Erythroblast (primary cell): ENCODE measurements at regions not wholly inside any gene's neighbourhood (a gene's known extent, or its start where the extent isn't known, plus 50 kb on each side); places are given as distances from the start of the nearest gene placed in this dataset.

Experiments used
- GATA1 ChIP-seq: IDR thresholded peaks from 2 replicates; pipeline ENCODE4 v1.6.1; 2011; ENCODE audit warnings: low read depth, mild to moderate bottlenecking, control low read depth, low read length, moderate library complexity
- POLR2A ChIP-seq: IDR thresholded peaks from 2 replicates; pipeline ENCODE4 v1.6.1; 2011; ENCODE audit warnings: mild to moderate bottlenecking, low read length

DNA sequence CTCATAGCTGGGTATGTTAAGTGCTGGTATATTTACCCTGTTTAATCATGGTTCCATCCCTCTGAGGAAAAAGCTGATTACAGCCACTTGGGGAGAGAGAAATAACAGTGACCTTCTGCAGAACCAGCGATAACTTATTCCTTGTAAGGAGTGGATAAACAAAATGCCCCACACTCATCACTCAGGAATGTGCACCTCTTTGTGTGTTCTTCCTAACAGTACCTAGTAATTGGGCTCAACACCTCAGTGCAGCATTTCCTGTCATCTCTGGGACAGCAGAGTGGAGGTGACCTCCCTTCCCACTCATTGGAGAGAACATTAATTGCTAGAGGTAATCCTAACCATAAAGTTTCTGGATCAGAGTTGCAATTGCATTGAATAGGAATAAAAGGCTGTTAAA, 112.5 kb upstream of the F3 start:
- no peak for TF ChIP-seq POLR2A
- TF ChIP-seq GATA1: no peak
